Pulmonary artery endothelial cell (primary cell): ENCODE measurements at regions not wholly inside any gene's neighbourhood (a gene's known extent, or its start where the extent isn't known, plus 50 kb on each side); places are given as distances from the start of the nearest gene placed in this dataset.
"Not testable (repeated sequence)": the region's sequence is repeated elsewhere in the genome, so short reads cannot be mapped to it uniquely, and the experiment has no call there.

Experiments used
- DNase-seq: peaks from one replicate; pipeline ENCODE4 v3.0.0-alpha.2; 2011; ENCODE audit warnings: low read depth, low spot score

- no peak for DNase-seq
Observed at GRCh38 chr13:50476577-50477285, 366.8 kb downstream of the DLEU7 start.

- DNase-seq = no peak
Observed at GRCh38 chr13:50481936-50482335, 361.6 kb downstream of the DLEU7 start.

- no peak for DNase-seq
Observed at GRCh38 chr13:50483416-50483815, 360.1 kb downstream of the DLEU7 start.

- no peak for DNase-seq
Observed at GRCh38 chr13:50484472-50485113, 358.9 kb downstream of the DLEU7 start.

- no peak for DNase-seq
Observed at GRCh38 chr13:50485979-50486935, 357.2 kb downstream of the DLEU7 start.

GRCh38 chr13:50493683-50494082, 349.8 kb downstream of the DLEU7 start:
- no peak for DNase-seq

GRCh38 chr13:50494138-50494537, 349.4 kb downstream of the DLEU7 start:
- no peak for DNase-seq

GRCh38 chr13:50503212-50503611, 340.3 kb downstream of the DLEU7 start:
- not testable (repeated sequence) for DNase-seq

- no peak for DNase-seq
Observed at GRCh38 chr13:50509167-50509566, 334.3 kb downstream of the DLEU7 start.

- no peak for DNase-seq
Observed at GRCh38 chr13:50509771-50510441, 333.6 kb downstream of the DLEU7 start.

GRCh38 chr13:50510885-50511545, 332.5 kb downstream of the DLEU7 start:
- not testable (repeated sequence) for DNase-seq

- no peak for DNase-seq
Observed at GRCh38 chr13:50511877-50512341, 331.6 kb downstream of the DLEU7 start.

- DNase-seq = no peak
Observed at GRCh38 chr13:50512474-50513299, 330.8 kb downstream of the DLEU7 start.

- no peak for DNase-seq
Observed at GRCh38 chr13:50513300-50513877, 330.1 kb downstream of the DLEU7 start.

GRCh38 chr13:50514249-50514648, 329.2 kb downstream of the DLEU7 start:
- no peak for DNase-seq

GRCh38 chr13:50518131-50518530, 325.4 kb downstream of the DLEU7 start:
- DNase-seq = no peak

GRCh38 chr13:50518781-50519201, 324.7 kb downstream of the DLEU7 start:
- no peak for DNase-seq

GRCh38 chr13:50519866-50520265, 323.6 kb downstream of the DLEU7 start:
- no peak for DNase-seq

GRCh38 chr13:50521006-50521830, 322.3 kb downstream of the DLEU7 start:
- no peak for DNase-seq
